ENCODE measurements at regions not wholly inside any gene's neighbourhood (a gene's known extent, or its start where the extent isn't known, plus 50 kb on each side); places are given as distances from the start of the nearest gene placed in this dataset.
A peak's percentile ranks its signal among the peaks of the same experiment; 100 is the strongest.

GRCh38 chrX:80267790-80268189 lies 152.5 kb upstream of the TENT5D start:
- H3K27me3 ChIP-seq (ENCODE audit: control insufficient read depth, insufficient read depth, low read length) = no peaks in the 10 kb centered on the region
- no peaks in the 10 kb centered on the region for H3K79me2 ChIP-seq (ENCODE audit: control insufficient read depth, insufficient read depth, low read length)
- DNase-seq (ENCODE audit: low read depth in 2 of 2) = no peak
- no peaks in the 10 kb centered on the region for H4K20me1 ChIP-seq (ENCODE audit: control insufficient read depth, extremely low read depth, insufficient read depth, low read length)
- H3K27ac ChIP-seq (ENCODE audit: insufficient read depth, low read length) = no peak overlapping the region
- no peak overlapping the region for H3K9ac ChIP-seq (ENCODE audit: insufficient read depth, low read length)
- H3K9me3 ChIP-seq (ENCODE audit: control insufficient read depth, insufficient read depth, low read depth, low read length) = no peaks in the 10 kb centered on the region
- H2AFZ ChIP-seq (ENCODE audit: low read length) = no peak overlapping the region
- H3K4me2 ChIP-seq (ENCODE audit: extremely low read depth, insufficient read depth, low read length) = no peak overlapping the region
- TF ChIP-seq CTCF (conservative IDR thresholded peaks at IDR 0.05 in 1 of 2, IDR thresholded peaks at IDR 0.05 in 1 of 2; ENCODE audit: low read depth in 1 of 2, low read length in 2 of 2) (no peak), EZH2 (IDR thresholded peaks at IDR 0.05; ENCODE audit: low read length, missing control alignments) (no peak)
- no peaks in the 10 kb centered on the region for H3K36me3 ChIP-seq (ENCODE audit: control insufficient read depth, insufficient read depth, low read length)
- no peaks in the 10 kb centered on the region for H3K4me1 ChIP-seq (ENCODE audit: control insufficient read depth, extremely low read depth, insufficient read depth, low read length)
- H3K4me3 ChIP-seq (replicated peaks in 1 of 4; ENCODE audit: control extremely low read depth in 1 of 4, insufficient read depth in 1 of 4, low read depth in 3 of 4, low read length in 4 of 4) = no peak overlapping the region

- H3K27me3 ChIP-seq (ENCODE audit: control insufficient read depth, insufficient read depth, low read length) = no peaks in the 10 kb centered on the region
- TF ChIP-seq EZH2 (IDR thresholded peaks at IDR 0.05; ENCODE audit: low read length, missing control alignments) (no peak), CTCF (conservative IDR thresholded peaks at IDR 0.05 in 1 of 2, IDR thresholded peaks at IDR 0.05 in 1 of 2; ENCODE audit: low read depth in 1 of 2, low read length in 2 of 2) (no peak)
- no peak overlapping the region for H3K27ac ChIP-seq (ENCODE audit: insufficient read depth, low read length)
- no peak overlapping the region for H3K9ac ChIP-seq (ENCODE audit: insufficient read depth, low read length)
- H3K4me2 ChIP-seq (ENCODE audit: extremely low read depth, insufficient read depth, low read length) = no peak overlapping the region
- H3K4me3 ChIP-seq (replicated peaks in 1 of 4; ENCODE audit: control extremely low read depth in 1 of 4, insufficient read depth in 1 of 4, low read depth in 3 of 4, low read length in 4 of 4) = no peak overlapping the region
- no peaks in the 10 kb centered on the region for H3K79me2 ChIP-seq (ENCODE audit: control insufficient read depth, insufficient read depth, low read length)
- H4K20me1 ChIP-seq (ENCODE audit: control insufficient read depth, extremely low read depth, insufficient read depth, low read length) = no peaks in the 10 kb centered on the region
- H2AFZ ChIP-seq (ENCODE audit: low read length) = no peak overlapping the region
- no peak for DNase-seq (ENCODE audit: low read depth in 2 of 2)
- H3K9me3 ChIP-seq (ENCODE audit: control insufficient read depth, insufficient read depth, low read depth, low read length) = no peaks in the 10 kb centered on the region
- H3K4me1 ChIP-seq (ENCODE audit: control insufficient read depth, extremely low read depth, insufficient read depth, low read length) = no peaks in the 10 kb centered on the region
- no peaks in the 10 kb centered on the region for H3K36me3 ChIP-seq (ENCODE audit: control insufficient read depth, insufficient read depth, low read length)
Measured at GRCh38 chrX:80282535-80282934, 137.7 kb upstream of the TENT5D start.

- H4K20me1 ChIP-seq (ENCODE audit: control insufficient read depth, extremely low read depth, insufficient read depth, low read length) = no peaks in the 10 kb centered on the region
- H3K27me3 ChIP-seq (ENCODE audit: control insufficient read depth, insufficient read depth, low read length) = no peaks in the 10 kb centered on the region
- H3K9ac ChIP-seq (ENCODE audit: insufficient read depth, low read length) = no peak overlapping the region
- H3K36me3 ChIP-seq (ENCODE audit: control insufficient read depth, insufficient read depth, low read length) = no peaks in the 10 kb centered on the region
- no peak overlapping the region for H3K4me3 ChIP-seq (replicated peaks in 1 of 4; ENCODE audit: control extremely low read depth in 1 of 4, insufficient read depth in 1 of 4, low read depth in 3 of 4, low read length in 4 of 4)
- no peak overlapping the region for H3K27ac ChIP-seq (ENCODE audit: insufficient read depth, low read length)
- no peaks in the 10 kb centered on the region for H3K9me3 ChIP-seq (ENCODE audit: control insufficient read depth, insufficient read depth, low read depth, low read length)
- H2AFZ ChIP-seq (ENCODE audit: low read length) = no peak overlapping the region
- H3K79me2 ChIP-seq (ENCODE audit: control insufficient read depth, insufficient read depth, low read length) = no peaks in the 10 kb centered on the region
- no peak overlapping the region for H3K4me2 ChIP-seq (ENCODE audit: extremely low read depth, insufficient read depth, low read length)
- no peak for DNase-seq (ENCODE audit: low read depth in 2 of 2)
- TF ChIP-seq EZH2 (IDR thresholded peaks at IDR 0.05; ENCODE audit: low read length, missing control alignments) (no peak), CTCF (conservative IDR thresholded peaks at IDR 0.05 in 1 of 2, IDR thresholded peaks at IDR 0.05 in 1 of 2; ENCODE audit: low read depth in 1 of 2, low read length in 2 of 2) (peak in 1 of 2 donors; percentile 7)
- H3K4me1 ChIP-seq (ENCODE audit: control insufficient read depth, extremely low read depth, insufficient read depth, low read length) = no peaks in the 10 kb centered on the region
Measured at GRCh38 chrX:80285131-80285773, 135.0 kb upstream of the TENT5D start.
